Activated CD8-positive, alpha-beta memory T cell treated with anti-CD3 and anti-CD28 coated beads for 4 hours (primary cell): ENCODE measurements at regions not wholly inside any gene's neighbourhood (a gene's known extent, or its start where the extent isn't known, plus 50 kb on each side); places are given as distances from the start of the nearest gene placed in this dataset.
"Not testable (repeated sequence)": the region's sequence is repeated elsewhere in the genome, so short reads cannot be mapped to it uniquely, and the experiment has no call there.

Source experiments
- DNase-seq, 2 donors: peaks; one replicate each; pipeline ENCODE4 v3.0.0-alpha.2; 2020; ENCODE audit warnings: low read depth in 2 of 2

GRCh38 chr3:159045279-159045885 lies 243.5 kb downstream of the MFSD1 start:
- DNase-seq, result no peak

GRCh38 chr3:159047361-159047760 lies 245.5 kb downstream of the MFSD1 start:
- DNase-seq, result no peak

DNA sequence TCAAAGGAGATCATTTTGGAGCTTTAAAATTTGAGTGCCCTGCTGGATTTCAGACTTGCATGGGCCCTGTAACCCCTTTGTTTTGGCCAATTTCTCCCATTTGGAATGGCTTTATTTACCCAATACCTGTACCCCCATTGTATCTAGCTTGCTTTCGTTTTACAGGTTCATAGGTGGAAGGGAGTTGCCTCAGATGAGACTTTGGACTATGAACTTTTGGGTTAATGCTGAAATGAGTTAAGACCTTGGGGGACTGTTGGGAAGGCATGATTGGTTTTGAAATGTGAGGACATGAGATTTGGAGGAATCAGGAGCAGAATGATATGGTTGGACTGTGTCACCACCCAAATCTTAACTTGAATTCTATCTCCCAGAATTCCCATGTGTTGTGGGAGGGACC lies 250.6 kb downstream of the MFSD1 start:
- DNase-seq, result not testable (repeated sequence)

DNA sequence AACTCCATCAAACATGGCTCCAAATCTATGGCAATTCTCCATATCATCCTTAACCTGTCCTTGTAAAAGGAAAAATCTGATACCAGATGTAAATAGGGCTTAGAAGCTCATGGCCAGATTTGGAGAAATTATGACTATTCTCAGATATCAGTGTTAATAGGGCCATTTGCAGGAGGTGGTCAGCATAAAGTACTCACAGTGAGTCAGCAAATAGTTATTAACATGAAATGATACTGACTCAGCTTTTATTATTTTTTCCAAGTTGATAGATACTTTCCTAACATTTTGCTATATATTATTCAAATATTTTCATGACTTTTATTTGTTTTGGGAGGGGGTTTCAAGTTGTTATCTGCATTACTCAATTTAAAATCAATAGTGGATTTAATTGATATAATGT lies 255.8 kb downstream of the MFSD1 start:
- DNase-seq, result no peak

GRCh38 chr3:159058859-159059258 lies 257.0 kb downstream of the MFSD1 start:
- no peak for DNase-seq

DNA sequence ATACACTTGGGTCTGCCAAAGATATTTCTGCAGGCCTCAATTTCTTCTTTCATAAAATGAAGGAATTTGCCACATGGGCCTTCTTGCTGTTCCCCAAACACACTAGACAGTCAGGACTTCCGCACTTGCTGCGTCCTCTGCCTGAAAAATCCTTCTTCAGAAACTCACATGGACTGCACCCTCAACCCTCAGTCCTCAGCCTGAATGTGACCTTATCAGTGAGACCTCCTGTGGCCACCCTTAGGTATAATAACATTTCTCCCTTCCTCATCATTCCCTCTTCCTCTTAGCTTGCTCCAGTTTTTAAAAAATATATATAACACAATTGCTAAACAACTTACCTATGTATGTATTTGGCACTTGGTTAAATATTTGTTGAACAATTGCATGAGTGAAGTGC lies 257.5 kb downstream of the MFSD1 start:
- DNase-seq, result no peak

- no peak for DNase-seq
Observed at GRCh38 chr3:159062734-159063410, 261.0 kb downstream of the MFSD1 start.

DNA sequence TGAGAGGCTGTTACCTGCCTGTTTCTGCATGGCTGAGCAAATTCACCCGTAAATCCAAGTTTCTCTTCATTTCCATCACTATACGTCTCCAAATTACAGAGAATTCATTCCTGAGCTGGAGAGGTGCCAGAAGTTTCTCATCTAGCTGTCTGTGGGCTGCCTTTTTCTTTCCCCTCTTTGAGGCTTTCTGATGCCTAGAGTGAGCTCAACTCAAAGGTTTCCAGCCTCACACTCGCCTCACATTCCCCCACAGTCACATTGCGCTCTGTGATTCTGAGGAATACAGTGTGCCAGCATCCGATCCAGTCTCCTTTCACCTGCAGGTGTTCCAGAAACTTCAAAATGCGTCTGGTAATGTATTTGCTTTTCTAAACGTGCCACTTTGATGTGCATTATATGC lies 267.2 kb downstream of the MFSD1 start, which contains the start of gene IQCJ:
TSS of gene IQCJ (plus strand) at position 229 of the 400 bp plus-strand sequence.
- DNase-seq, result no peak

DNA sequence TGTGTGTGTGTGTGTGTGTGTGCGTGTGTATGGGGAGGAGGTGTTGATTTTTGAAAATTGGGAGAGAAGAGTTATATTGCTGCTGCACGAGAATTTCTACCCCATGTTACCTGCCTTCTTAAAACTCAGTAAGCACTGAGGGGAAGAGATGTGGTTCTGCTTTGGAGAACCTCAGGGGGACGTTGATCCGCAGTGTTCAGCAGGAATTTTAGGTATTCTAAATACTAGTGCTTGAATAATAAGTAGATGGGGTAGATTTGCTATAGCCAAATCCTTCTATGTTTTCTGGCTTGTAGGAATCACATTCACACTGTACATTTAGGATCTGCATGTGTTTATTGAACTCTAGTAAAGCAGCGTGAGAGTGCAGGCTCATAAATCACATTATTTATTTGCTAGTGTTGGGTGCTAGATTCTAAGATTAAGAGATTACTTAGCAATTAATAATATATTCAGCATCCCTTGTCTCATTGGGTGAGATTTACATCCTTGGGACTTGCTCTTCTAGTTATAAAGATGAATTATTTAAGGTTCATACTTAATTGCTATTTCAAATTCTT lies 268.1 kb downstream of the MFSD1 start:
- DNase-seq, result no peak

GRCh38 chr3:159074756-159075701 lies 273.2 kb downstream of the MFSD1 start:
- no peak for DNase-seq

- no peak for DNase-seq
Observed at GRCh38 chr3:159077860-159078259, 276.0 kb downstream of the MFSD1 start.

DNA sequence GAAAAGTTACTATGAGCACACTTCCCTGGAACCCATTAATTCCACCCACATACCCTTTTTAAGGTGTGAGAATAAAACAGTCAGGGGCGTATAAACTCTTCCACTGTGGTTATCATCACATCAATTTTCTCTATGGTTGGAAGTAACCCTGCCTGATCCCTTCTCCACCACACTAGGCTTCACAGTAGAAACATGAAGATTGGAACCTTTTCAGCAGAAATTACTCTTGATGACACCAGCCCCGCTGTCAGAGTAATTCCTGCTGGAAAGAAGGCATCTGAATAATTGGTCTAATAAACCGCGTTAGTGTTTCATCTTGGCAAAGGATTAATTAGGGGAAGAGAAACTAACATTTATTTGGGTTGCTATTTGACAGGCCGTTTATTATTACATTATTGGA lies 278.4 kb downstream of the MFSD1 start:
- DNase-seq, result no peak

- DNase-seq, result no peak
Observed at GRCh38 chr3:159080821-159081220, 279.0 kb downstream of the MFSD1 start.

DNA sequence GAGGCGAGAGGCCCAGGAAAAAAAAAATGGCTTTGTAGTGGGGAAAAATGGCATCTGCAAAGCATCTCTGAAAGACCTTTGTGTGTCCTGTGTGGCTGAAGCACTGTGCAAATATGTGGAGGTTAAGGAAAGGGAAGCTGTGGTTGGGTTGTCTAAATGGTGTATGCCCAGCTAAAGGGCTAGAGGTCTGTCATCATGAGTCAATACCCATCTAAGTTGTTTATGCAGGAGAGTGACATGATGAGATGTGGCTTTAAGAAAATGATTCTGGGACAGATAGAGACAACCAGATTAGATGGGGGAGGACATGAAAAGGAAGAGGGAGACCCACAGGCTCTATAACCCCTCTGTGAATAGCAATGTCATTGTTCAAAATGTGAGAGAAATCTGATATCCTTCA lies 280.7 kb downstream of the MFSD1 start:
- no peak for DNase-seq

DNA sequence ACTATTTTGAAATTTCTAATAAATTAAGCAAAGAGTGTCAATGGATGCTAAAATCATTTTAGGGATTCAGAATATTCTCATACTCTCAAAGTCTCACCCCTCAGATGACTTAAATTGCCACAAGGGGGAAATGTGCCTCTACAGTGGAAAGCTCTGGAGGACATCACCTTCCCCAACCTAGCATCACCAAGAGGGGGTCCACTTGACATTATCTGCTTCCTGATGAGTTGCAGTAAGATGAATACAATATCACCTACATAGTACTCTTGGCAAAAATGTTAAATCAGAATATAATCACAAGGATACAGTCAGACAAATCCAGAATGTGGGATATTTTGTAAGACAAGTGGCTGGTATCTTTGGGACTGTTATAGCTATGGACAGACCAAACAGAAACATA lies 290.1 kb downstream of the MFSD1 start:
- DNase-seq, result no peak

DNA sequence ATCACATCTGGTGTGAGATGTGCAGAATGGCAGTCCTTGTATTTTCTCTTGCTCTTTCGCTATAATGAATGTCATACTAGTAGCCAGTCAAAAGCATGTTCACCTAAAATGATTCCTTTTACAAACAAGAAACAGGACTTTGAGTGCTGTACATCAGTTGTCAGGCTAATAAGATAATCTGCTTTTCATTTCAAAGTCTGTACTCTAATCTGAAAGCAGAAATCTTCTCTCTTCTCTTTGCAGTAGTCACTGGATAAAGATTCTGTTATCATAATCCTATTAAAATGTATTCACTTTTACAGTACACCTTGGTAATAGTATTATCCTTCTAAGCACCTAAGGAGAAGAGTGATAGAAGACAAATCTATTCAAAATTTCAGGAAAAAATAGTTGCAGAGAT lies 300.1 kb downstream of the MFSD1 start:
- DNase-seq, result no peak

DNA sequence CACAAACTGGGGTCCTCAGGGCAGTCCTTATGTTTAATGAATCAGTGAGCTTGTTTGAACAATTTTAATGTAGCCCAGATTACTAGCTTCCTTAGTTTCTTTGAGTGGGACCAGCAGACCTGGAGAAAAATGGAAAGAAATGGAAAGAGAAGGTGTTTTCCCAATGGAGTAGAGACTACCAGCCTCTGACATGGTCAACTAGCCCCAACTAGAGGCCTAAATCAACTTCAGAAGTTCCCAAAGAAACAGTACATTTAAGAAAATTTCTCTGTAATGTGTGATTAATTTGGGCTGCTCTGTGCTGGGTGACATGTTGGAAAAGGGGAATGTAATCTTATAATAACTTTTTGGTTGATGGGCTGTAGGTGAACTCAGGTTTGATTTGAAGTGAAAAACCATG lies 310.9 kb downstream of the MFSD1 start:
- no peak for DNase-seq

DNA sequence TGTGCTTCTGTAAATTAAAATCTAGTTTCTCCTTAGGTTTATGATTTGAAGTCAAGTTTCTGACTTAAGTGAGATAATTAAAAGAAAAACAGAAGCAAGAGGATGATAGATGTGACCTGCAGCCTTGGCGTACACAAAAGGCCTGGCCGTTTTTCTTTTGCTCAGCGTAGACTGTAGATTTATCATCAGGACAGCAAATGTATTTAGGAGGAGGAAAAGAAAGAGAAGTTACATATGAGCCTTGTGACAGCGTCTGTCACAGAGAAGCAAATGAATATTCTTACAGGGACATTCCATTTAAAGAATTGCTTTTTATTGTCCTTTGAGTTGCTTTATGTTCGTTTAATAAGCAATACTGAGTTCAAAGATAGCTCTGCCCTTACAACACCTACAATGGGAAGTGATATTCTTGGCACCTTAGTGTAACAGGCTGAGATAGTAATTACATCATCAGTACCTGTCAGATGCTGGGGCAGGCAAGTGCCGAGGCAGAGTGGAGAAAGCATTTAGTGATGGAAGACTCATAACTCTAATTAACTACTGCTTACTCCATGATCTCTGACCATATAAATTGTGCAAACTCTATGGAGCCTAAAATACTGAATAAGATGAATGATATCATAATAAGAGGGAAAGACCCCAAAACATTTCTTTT lies 311.5 kb downstream of the MFSD1 start:
- DNase-seq, result no peak

- no peak for DNase-seq
Observed at GRCh38 chr3:159114582-159114981, 312.7 kb downstream of the MFSD1 start.

DNA sequence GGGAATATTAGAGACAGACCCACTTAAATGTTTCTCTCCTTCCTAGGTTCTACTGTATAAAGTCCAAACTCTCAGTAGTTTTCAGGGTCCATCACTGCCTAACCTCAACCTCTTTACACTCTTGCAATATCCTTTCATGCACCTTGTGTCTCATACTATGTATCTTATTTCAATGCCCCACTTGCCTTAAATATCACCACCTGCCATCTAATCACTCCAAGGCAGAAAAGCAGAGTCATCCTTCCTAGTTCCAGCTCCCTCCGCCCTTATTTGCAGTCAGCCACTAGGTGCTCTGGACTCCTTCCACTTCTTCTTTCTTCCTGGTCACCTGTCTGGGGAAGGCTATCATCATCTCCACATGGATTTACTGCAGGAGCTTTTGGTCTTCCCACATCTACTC lies 322.0 kb downstream of the MFSD1 start:
- DNase-seq, result no peak

DNA sequence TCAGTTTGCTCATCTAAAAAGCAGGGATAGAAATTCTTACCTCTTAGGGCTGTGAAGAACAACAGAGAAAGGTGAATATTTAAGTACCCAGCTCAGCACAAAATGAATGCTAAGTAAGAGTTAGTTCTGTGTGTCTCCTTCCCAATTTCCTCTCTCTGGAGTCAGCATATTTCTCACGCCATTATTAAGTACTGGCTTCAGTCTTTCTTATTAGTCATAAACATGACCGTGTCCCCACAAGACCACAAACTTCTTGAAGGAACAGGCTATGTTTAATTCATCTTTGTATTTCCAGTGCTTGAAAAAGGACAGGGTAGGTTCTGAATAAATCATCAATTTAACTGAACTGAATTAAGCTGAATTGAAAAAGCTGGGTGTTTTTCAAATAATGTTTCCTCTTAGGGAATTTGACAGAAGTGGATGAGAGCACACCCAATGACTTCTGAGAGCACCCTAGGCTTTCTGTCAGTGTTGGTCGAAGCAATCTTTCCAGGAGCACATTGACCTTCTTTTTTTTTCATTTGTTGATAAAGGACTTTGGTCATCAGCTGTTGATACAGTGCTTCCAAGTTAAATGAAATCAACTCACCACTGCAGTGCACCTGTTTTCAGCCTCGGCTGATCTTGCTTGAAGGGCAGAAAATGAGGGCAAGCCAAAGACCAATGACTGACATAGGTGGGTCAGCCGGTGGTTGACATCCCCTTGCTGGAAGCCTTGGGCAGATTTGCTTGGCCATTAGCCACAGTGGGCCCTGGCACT lies 324.6 kb downstream of the MFSD1 start:
- no peak for DNase-seq
